ENCODE measurements at regions not wholly inside any gene's neighbourhood (a gene's known extent, or its start where the extent isn't known, plus 50 kb on each side); places are given as distances from the start of the nearest gene placed in this dataset.
"Not testable (repeated sequence)": the region's sequence is repeated elsewhere in the genome, so short reads cannot be mapped to it uniquely, and the experiment has no call there.

GRCh38 chr13:89212186-89212585 lies 1541.0 kb downstream of the SLITRK5 start:
- TF ChIP-seq ZNF16 (tag by site-specific recombination; IDR thresholded peaks at IDR 0.05; ENCODE audit: low read depth), result no peak
- no peak for TF ChIP-seq ZNF335 (tag by site-specific recombination; conservative IDR thresholded peaks at IDR 0.05)
- no peak for TF ChIP-seq HOXA7 (CRISPR knock-in tag; IDR thresholded peaks at IDR 0.05; ENCODE audit: borderline replicate concordance)
- no peak for TF ChIP-seq ZNF280C (tag by site-specific recombination; IDR thresholded peaks at IDR 0.05)
- TF ChIP-seq TRIM28 (IDR thresholded peaks at IDR 0.05; ENCODE audit: borderline replicate concordance, low read length), result no peak
- POLR2A ChIA-PET, result no interaction called here
- Histone ChIP-seq H3K4me1 (ENCODE audit: control insufficient read depth, insufficient read depth, low read length) (no peaks in the 10 kb centered on the region), H3K4me3 (ENCODE audit: low read depth, low read length) (no peak overlapping the region), H3K9me3 (ENCODE audit: control insufficient read depth, insufficient read depth, low read depth, low read length) (no peaks in the 10 kb centered on the region), H3K36me3 (ENCODE audit: control insufficient read depth in 2 of 2, insufficient read depth in 1 of 2, low read length in 2 of 2) (no peaks in the 10 kb centered on the region), H3K27ac (ENCODE audit: extremely low read depth, low read depth, low read length) (no peak overlapping the region)
- CTCF ChIA-PET, result no interaction called here

- no peak for TF ChIP-seq ZNF776 (tag by site-specific recombination; IDR thresholded peaks at IDR 0.05; ENCODE audit: borderline replicate concordance)
- TF ChIP-seq ZBTB17 (tag by site-specific recombination; IDR thresholded peaks at IDR 0.05), result no peak
- TF ChIP-seq ZNF138 (tag by site-specific recombination; IDR thresholded peaks at IDR 0.05; ENCODE audit: borderline replicate concordance), result no peak
- no peak for TF ChIP-seq KLF9 (tag by site-specific recombination; IDR thresholded peaks at IDR 0.05; ENCODE audit: low read depth)
- no peak for TF ChIP-seq GLIS2 (tag by site-specific recombination; IDR thresholded peaks at IDR 0.05)
- TF ChIP-seq HOXD13 (CRISPR knock-in tag; IDR thresholded peaks at IDR 0.05; ENCODE audit: borderline replicate concordance), result no peak
- no peak for TF ChIP-seq HIC1 (tag by site-specific recombination; IDR thresholded peaks at IDR 0.05)
- TF ChIP-seq IKZF3 (tag by site-specific recombination; IDR thresholded peaks at IDR 0.05), result no peak
- TF ChIP-seq SP7 (tag by site-specific recombination; IDR thresholded peaks at IDR 0.05), result no peak
- no peak for TF ChIP-seq ZNF561 (tag by site-specific recombination; IDR thresholded peaks at IDR 0.05; ENCODE audit: borderline replicate concordance)
- no peak for TF ChIP-seq ZNF146 (tag by site-specific recombination; IDR thresholded peaks at IDR 0.05)
- no peak for TF ChIP-seq ZEB2 (tag by site-specific recombination; IDR thresholded peaks at IDR 0.05)
- TF ChIP-seq ZNF544 (tag by site-specific recombination; IDR thresholded peaks at IDR 0.05), result no peak
- no peak for TF ChIP-seq GLI4 (tag by site-specific recombination; IDR thresholded peaks at IDR 0.05)
- TF ChIP-seq ZNF791 (tag by site-specific recombination; IDR thresholded peaks at IDR 0.05), result no peak
- TF ChIP-seq ATF2 (tag by site-specific recombination; IDR thresholded peaks at IDR 0.05; ENCODE audit: low read depth), result no peak
- Histone ChIP-seq H3K9me3 (ENCODE audit: control insufficient read depth, insufficient read depth, low read depth, low read length) (no peaks in the 10 kb centered on the region), H3K4me1 (ENCODE audit: control insufficient read depth, insufficient read depth, low read length) (no peaks in the 10 kb centered on the region), H3K27ac (ENCODE audit: extremely low read depth, low read depth, low read length) (no peak overlapping the region), H3K36me3 (ENCODE audit: control insufficient read depth in 2 of 2, insufficient read depth in 1 of 2, low read length in 2 of 2) (no peaks in the 10 kb centered on the region), H3K4me3 (ENCODE audit: low read depth, low read length) (no peak overlapping the region)
- CTCF ChIA-PET, result no interaction called here
- POLR2A ChIA-PET, result no interaction called here
Observed at GRCh38 chr13:89214185-89214584, 1543.0 kb downstream of the SLITRK5 start.

GRCh38 chr13:89215319-89215718 lies 1544.1 kb downstream of the SLITRK5 start:
- H3K4me1 ChIP-seq (ENCODE audit: control insufficient read depth, insufficient read depth, low read length); H3K9me3 ChIP-seq (ENCODE audit: control insufficient read depth, insufficient read depth, low read depth, low read length); H3K27ac ChIP-seq (ENCODE audit: extremely low read depth, low read depth, low read length); CTCF ChIA-PET; H3K4me3 ChIP-seq (ENCODE audit: low read depth, low read length); H3K36me3 ChIP-seq (ENCODE audit: control insufficient read depth in 2 of 2, insufficient read depth in 1 of 2, low read length in 2 of 2); POLR2A ChIA-PET: not testable (repeated sequence)

All from HEK293 (cell line).